Stimulated activated effector memory CD8-positive, alpha-beta T cell treated with anti-CD3 and anti-CD28 coated beads, Interleukin-12 subunit alpha, Interleukin-12 subunit beta, amount 100 ng/mL, for 72 hours (primary cell): ENCODE measurements at regions not wholly inside any gene's neighbourhood (a gene's known extent, or its start where the extent isn't known, plus 50 kb on each side); places are given as distances from the start of the nearest gene placed in this dataset.
"Not testable (repeated sequence)": the region's sequence is repeated elsewhere in the genome, so short reads cannot be mapped to it uniquely, and the experiment has no call there.

Source experiments
- ATAC-seq: fragments of 150-1000 bp; cut with Tn5 transposase; 2 replicates; pipeline ENCODE4 v1.10.0; 2021
- DNase-seq, 2 donors: peaks; one replicate each; pipeline ENCODE4 v3.0.0; 2021 to 2022; ENCODE audit warnings: low spot score in 2 of 2
- H3K27ac Mint-ChIP-seq: one replicate; pipeline ENCODE4 v1.8.0; 2022; ENCODE audit warnings: mild to moderate bottlenecking, mixed read lengths
- H3K36me3 Mint-ChIP-seq: one replicate; pipeline ENCODE4 v1.8.0; 2022; ENCODE audit warnings: mild to moderate bottlenecking, mixed read lengths
- H3K4me1 Mint-ChIP-seq: one replicate; pipeline ENCODE4 v1.8.0; 2022; ENCODE audit warnings: mixed read lengths
- H3K4me3 Mint-ChIP-seq: one replicate; pipeline ENCODE4 v1.8.0; 2022; ENCODE audit warnings: mild to moderate bottlenecking, mixed read lengths
- H3K9me3 Mint-ChIP-seq: one replicate; pipeline ENCODE4 v1.8.0; 2022; ENCODE audit warnings: mixed read lengths

GRCh38 chr12:107372229-107372658, 278.9 kb upstream of the CRY1 start:
- peak overlapping the region; percentile 92 for H3K27ac Mint-ChIP-seq
- peaks cover 66% of the 10 kb centered on the region for H3K4me1 Mint-ChIP-seq
- peak; percentile 40 for ATAC-seq
- no peaks in the 10 kb centered on the region for H3K36me3 Mint-ChIP-seq
- DNase-seq: peak in 1 of 2 donors; percentile 64
- no peaks in the 10 kb centered on the region for H3K9me3 Mint-ChIP-seq
- H3K4me3 Mint-ChIP-seq: peak overlapping the region; percentile 52

- H3K36me3 Mint-ChIP-seq: no peaks in the 10 kb centered on the region
- H3K4me1 Mint-ChIP-seq: peaks cover 66% of the 10 kb centered on the region
- no peaks in the 10 kb centered on the region for H3K9me3 Mint-ChIP-seq
- ATAC-seq: no peak
- H3K27ac Mint-ChIP-seq: peak overlapping the region; percentile 92
- DNase-seq: no peak
- peak overlapping the region; percentile 52 for H3K4me3 Mint-ChIP-seq
Observed at GRCh38 chr12:107373238-107373809, 280.0 kb upstream of the CRY1 start.

GRCh38 chr12:107374161-107374840, 281.0 kb upstream of the CRY1 start:
- H3K36me3 Mint-ChIP-seq: no peaks in the 10 kb centered on the region
- peak overlapping the region; percentile 92 for H3K27ac Mint-ChIP-seq
- no peak for DNase-seq
- H3K4me1 Mint-ChIP-seq: peaks cover 64% of the 10 kb centered on the region
- ATAC-seq: no peak
- peak overlapping the region; percentile 52 for H3K4me3 Mint-ChIP-seq
- H3K9me3 Mint-ChIP-seq: no peaks in the 10 kb centered on the region

- Mint-ChIP-seq H3K4me3 (no peak overlapping the region), H3K27ac (peak overlapping the region; percentile 92), H3K36me3 (no peaks in the 10 kb centered on the region), H3K9me3 (no peaks in the 10 kb centered on the region), H3K4me1 (peaks cover 60% of the 10 kb centered on the region)
- DNase-seq (no peak), ATAC-seq (no peak)
Observed at GRCh38 chr12:107375231-107375630, 281.9 kb upstream of the CRY1 start.

- Mint-ChIP-seq H3K4me1 (peaks cover 37% of the 10 kb centered on the region), H3K9me3 (no peaks in the 10 kb centered on the region), H3K27ac (no peak overlapping the region), H3K36me3 (no peaks in the 10 kb centered on the region), H3K4me3 (no peak overlapping the region)
- no peak for DNase-seq
- no peak for ATAC-seq
Observed at GRCh38 chr12:107377596-107378385, 284.4 kb upstream of the CRY1 start.

- no peak for ATAC-seq
- H3K36me3 Mint-ChIP-seq: no peaks in the 10 kb centered on the region
- no peak overlapping the region for H3K27ac Mint-ChIP-seq
Observed at GRCh38 chr12:107378609-107379008, 285.3 kb upstream of the CRY1 start.

GRCh38 chr12:107379142-107379851, 285.9 kb upstream of the CRY1 start:
- H3K9me3 Mint-ChIP-seq, DNase-seq, H3K27ac Mint-ChIP-seq, H3K36me3 Mint-ChIP-seq, H3K4me3 Mint-ChIP-seq, ATAC-seq: not testable (repeated sequence)
- peaks cover 22% of the 10 kb centered on the region for H3K4me1 Mint-ChIP-seq

More at GRCh38 chr12:107378609-107379008, 285.3 kb upstream of the CRY1 start:
- peaks cover 29% of the 10 kb centered on the region for H3K4me1 Mint-ChIP-seq
- H3K4me3 Mint-ChIP-seq: no peak overlapping the region
- DNase-seq: no peak
- no peaks in the 10 kb centered on the region for H3K9me3 Mint-ChIP-seq

GRCh38 chr12:107379852-107380567, 286.7 kb upstream of the CRY1 start:
- no peak for ATAC-seq
- Mint-ChIP-seq H3K27ac (no peak overlapping the region), H3K4me1 (peaks cover 19% of the 10 kb centered on the region), H3K4me3 (no peak overlapping the region), H3K36me3 (no peaks in the 10 kb centered on the region), H3K9me3 (no peaks in the 10 kb centered on the region)
- no peak for DNase-seq

- no peak overlapping the region for H3K4me3 Mint-ChIP-seq
- H3K36me3 Mint-ChIP-seq: peaks cover 6% of the 10 kb centered on the region
- no peaks in the 10 kb centered on the region for H3K9me3 Mint-ChIP-seq
- ATAC-seq (no peak), DNase-seq (no peak)
- H3K27ac Mint-ChIP-seq: no peak overlapping the region
- peaks cover 25% of the 10 kb centered on the region for H3K4me1 Mint-ChIP-seq
Observed at GRCh38 chr12:107384645-107385044, 291.3 kb upstream of the CRY1 start.

GRCh38 chr12:107385509-107385908, 292.2 kb upstream of the CRY1 start:
- H3K27ac Mint-ChIP-seq: peak overlapping the region; percentile 14
- H3K36me3 Mint-ChIP-seq: peaks cover 6% of the 10 kb centered on the region
- no peak overlapping the region for H3K4me3 Mint-ChIP-seq
- peaks cover 32% of the 10 kb centered on the region for H3K4me1 Mint-ChIP-seq
- ATAC-seq (no peak), DNase-seq (no peak)
- H3K9me3 Mint-ChIP-seq: no peaks in the 10 kb centered on the region

GRCh38 chr12:107386569-107386968, 293.2 kb upstream of the CRY1 start:
- DNase-seq (no peak), ATAC-seq (peak; percentile 34)
- no peak overlapping the region for H3K27ac Mint-ChIP-seq
- peaks cover 34% of the 10 kb centered on the region for H3K4me1 Mint-ChIP-seq
- H3K9me3 Mint-ChIP-seq: no peaks in the 10 kb centered on the region
- H3K36me3 Mint-ChIP-seq: peaks cover 6% of the 10 kb centered on the region
- H3K4me3 Mint-ChIP-seq: no peak overlapping the region

GRCh38 chr12:107388263-107388662, 294.9 kb upstream of the CRY1 start:
- Mint-ChIP-seq H3K27ac (peak overlapping the region; percentile 38), H3K36me3 (peaks cover 6% of the 10 kb centered on the region), H3K4me3 (no peak overlapping the region), H3K4me1 (peaks cover 45% of the 10 kb centered on the region), H3K9me3 (no peaks in the 10 kb centered on the region)
- no peak for DNase-seq
- ATAC-seq: no peak

- Mint-ChIP-seq H3K4me1 (peaks cover 54% of the 10 kb centered on the region), H3K27ac (peak overlapping the region; percentile 68), H3K36me3 (peaks cover 6% of the 10 kb centered on the region), H3K4me3 (no peak overlapping the region), H3K9me3 (no peaks in the 10 kb centered on the region)
- ATAC-seq (no peak), DNase-seq (no peak)
Observed at GRCh38 chr12:107390414-107390813, 295.2 kb upstream of the PWP1 start.

- Mint-ChIP-seq H3K4me3 (no peak overlapping the region), H3K9me3 (no peaks in the 10 kb centered on the region), H3K36me3 (peaks cover 3% of the 10 kb centered on the region), H3K27ac (no peak overlapping the region), H3K4me1 (peaks cover 40% of the 10 kb centered on the region)
- DNase-seq: no peak
- peak; percentile 40 for ATAC-seq
Observed at GRCh38 chr12:107393043-107393717, 292.4 kb upstream of the PWP1 start.
